HG02763 (cell line): ENCODE measurements at regions not wholly inside any gene's neighbourhood (a gene's known extent, or its start where the extent isn't known, plus 50 kb on each side); places are given as distances from the start of the nearest gene placed in this dataset.

ENCODE experiments used
- ATAC-seq: cut with Tn5 transposase; IDR thresholded peaks from one replicate; pipeline ENCODE4 v1.9.1; 2021; ENCODE audit warnings: mild to moderate bottlenecking, moderate library complexity; ENCODE audit not compliant: unreplicated experiment

- ATAC-seq = no peak
These were observed 166.6 kb downstream of the KITLG start for GRCh38 chr12:88413646-88414045.

GRCh38 chr12:88416155-88416554 lies 164.1 kb downstream of the KITLG start:
- ATAC-seq = no peak

- ATAC-seq = no peak
These were observed 163.5 kb downstream of the KITLG start for GRCh38 chr12:88416786-88417185.

- no peak for ATAC-seq
These were observed 162.7 kb downstream of the KITLG start for GRCh38 chr12:88417531-88417930.

GRCh38 chr12:88418856-88419497 lies 161.3 kb downstream of the KITLG start:
- ATAC-seq = no peak

GRCh38 chr12:88419794-88420193 lies 160.5 kb downstream of the KITLG start:
- no peak for ATAC-seq

GRCh38 chr12:88420457-88420856 lies 159.8 kb downstream of the KITLG start:
- no peak for ATAC-seq

GRCh38 chr12:88424791-88425730 lies 155.2 kb downstream of the KITLG start:
- no peak for ATAC-seq

- ATAC-seq = no peak
These were observed 151.9 kb downstream of the KITLG start for GRCh38 chr12:88428350-88428749.

- no peak for ATAC-seq
These were observed 149.0 kb downstream of the KITLG start for GRCh38 chr12:88431246-88431645.

- no peak for ATAC-seq
These were observed 147.5 kb downstream of the KITLG start for GRCh38 chr12:88432531-88433490.

GRCh38 chr12:88433997-88434703 lies 146.1 kb downstream of the KITLG start:
- peak; percentile 87 for ATAC-seq

GRCh38 chr12:88435334-88436076 lies 144.8 kb downstream of the KITLG start:
- no peak for ATAC-seq

GRCh38 chr12:88437226-88437625 lies 143.0 kb downstream of the KITLG start:
- no peak for ATAC-seq
